Breast epithelium (tissue), 4 donors: ENCODE measurements at regions not wholly inside any gene's neighbourhood (a gene's known extent, or its start where the extent isn't known, plus 50 kb on each side); places are given as distances from the start of the nearest gene placed in this dataset.

Experiments
- DNase-seq, 2 donors: peaks; one replicate each; pipeline ENCODE4 v3.0.0-alpha.2; 2019; ENCODE audit warnings: low spot score in 2 of 2
- H3K27ac ChIP-seq, 2 donors: fragments of 200-600 bp; sonication (generic) in 1 of 2; one replicate each; pipeline ENCODE4 v1.5.1; 2016 to 2019; ENCODE audit warnings: mild to moderate bottlenecking in 1 of 2
- H3K27me3 ChIP-seq, 2 donors: fragments of 200-600 bp; sonication (generic) in 1 of 2; one replicate each; pipeline versions ENCODE4 v1.5.1 to v1.6.0; 2017 to 2019; ENCODE audit warnings: control low read depth in 1 of 2, mild to moderate bottlenecking in 1 of 2
- H3K36me3 ChIP-seq: fragments of 200-600 bp; one replicate; pipeline ENCODE4 v1.5.1; 2019
- H3K4me1 ChIP-seq, 2 donors: fragments of 200-600 bp; sonication (generic); one replicate each; pipeline ENCODE4 v1.5.1; 2016 to 2019; ENCODE audit warnings: control low read depth in 1 of 2
- H3K4me3 ChIP-seq, 3 donors: fragments of 200-600 bp; sonication (generic); 1 replicate in 2 of 3; 2 replicates in 1 of 3; pipeline ENCODE4 v1.5.1; 2016 to 2019; ENCODE audit warnings: mild to moderate bottlenecking in 3 of 3, moderate library complexity in 2 of 3
- H3K9me3 ChIP-seq, 2 donors: fragments of 200-600 bp; sonication (generic) in 1 of 2; one replicate each; pipeline ENCODE4 v1.5.1; 2016 to 2019; ENCODE audit warnings: control low read depth in 1 of 2
- CTCF ChIP-seq, 3 donors: fragments of 450-650 bp; IDR thresholded peaks; one replicate each; pipeline ENCODE4 v1.5.1; 2016 to 2017; ENCODE audit warnings: antibody characterized with exemption in 3 of 3, mild to moderate bottlenecking in 3 of 3, moderate library complexity in 3 of 3
- POLR2A ChIP-seq: fragments of 450-650 bp; IDR thresholded peaks from one replicate; pipeline ENCODE4 v1.6.1; 2016; ENCODE audit warnings: antibody characterized with exemption, mild to moderate bottlenecking, moderate library complexity
- POLR2AphosphoS5 ChIP-seq, 3 donors: sonication (generic); formaldehyde crosslinking; IDR thresholded peaks; one replicate each; pipeline ENCODE4 v1.6.1; 2017; ENCODE audit warnings: antibody characterized with exemption in 3 of 3
- intact Hi-C: fragments of 100-400 bp; cut with DNase I; formaldehyde crosslinking; loops from one replicate; pipeline ENCODE4 v1.15.1; 2023; ENCODE audit warnings: low total_unique reads

GRCh38 chr12:124229520-124229919 is 65.4 kb upstream of the RFLNA start:
- Histone ChIP-seq H3K9me3 (no peaks in the 10 kb centered on the region), H3K36me3 (no peaks in the 10 kb centered on the region), H3K27ac (no peak overlapping the region), H3K4me1 (no peaks in the 10 kb centered on the region), H3K27me3 (no peaks in the 10 kb centered on the region), H3K4me3 (no peak overlapping the region)
- no peak for TF ChIP-seq POLR2AphosphoS5 (IDR thresholded peaks at IDR 0.05)
- no peak for TF ChIP-seq CTCF (IDR thresholded peaks at IDR 0.05)
- intact Hi-C loops, result no loop called here
- DNase-seq, result no peak

GRCh38 chr12:124230117-124230757 is 64.7 kb upstream of the RFLNA start:
- Histone ChIP-seq H3K27ac (no peak overlapping the region), H3K9me3 (no peaks in the 10 kb centered on the region), H3K4me3 (no peak overlapping the region), H3K4me1 (no peaks in the 10 kb centered on the region), H3K27me3 (no peaks in the 10 kb centered on the region), H3K36me3 (no peaks in the 10 kb centered on the region)
- TF ChIP-seq CTCF (IDR thresholded peaks at IDR 0.05), result no peak
- TF ChIP-seq POLR2AphosphoS5 (IDR thresholded peaks at IDR 0.05), result no peak
- TF ChIP-seq POLR2A, result no peak
- no peak for DNase-seq
- intact Hi-C loops, result no loop called here

DNA sequence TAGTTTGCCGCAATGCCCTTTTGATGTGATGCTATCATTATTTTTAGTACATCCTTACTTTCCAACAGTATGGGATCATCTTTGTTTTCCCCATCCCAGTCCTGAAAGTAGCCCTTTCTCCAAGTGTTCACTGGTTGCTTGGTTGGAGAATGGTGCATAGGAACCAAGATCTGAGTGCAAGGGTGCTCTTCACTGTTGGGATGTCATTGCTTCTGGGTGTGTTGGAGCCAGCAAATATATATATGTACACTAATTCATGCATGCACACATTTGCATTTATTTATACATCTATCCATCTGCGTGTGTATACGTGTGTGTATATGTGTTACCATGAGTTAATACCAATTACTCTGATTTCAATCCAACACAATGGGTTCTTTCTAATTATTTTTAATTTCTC is 64.1 kb upstream of the RFLNA start:
- Histone ChIP-seq H3K4me3 (no peak overlapping the region), H3K27ac (no peak overlapping the region), H3K36me3 (no peaks in the 10 kb centered on the region), H3K4me1 (no peaks in the 10 kb centered on the region), H3K27me3 (no peaks in the 10 kb centered on the region), H3K9me3 (no peaks in the 10 kb centered on the region)
- TF ChIP-seq CTCF (IDR thresholded peaks at IDR 0.05) (no peak), POLR2AphosphoS5 (IDR thresholded peaks at IDR 0.05) (no peak), POLR2A (no peak)
- intact Hi-C loops, result no loop called here
- no peak for DNase-seq

DNA sequence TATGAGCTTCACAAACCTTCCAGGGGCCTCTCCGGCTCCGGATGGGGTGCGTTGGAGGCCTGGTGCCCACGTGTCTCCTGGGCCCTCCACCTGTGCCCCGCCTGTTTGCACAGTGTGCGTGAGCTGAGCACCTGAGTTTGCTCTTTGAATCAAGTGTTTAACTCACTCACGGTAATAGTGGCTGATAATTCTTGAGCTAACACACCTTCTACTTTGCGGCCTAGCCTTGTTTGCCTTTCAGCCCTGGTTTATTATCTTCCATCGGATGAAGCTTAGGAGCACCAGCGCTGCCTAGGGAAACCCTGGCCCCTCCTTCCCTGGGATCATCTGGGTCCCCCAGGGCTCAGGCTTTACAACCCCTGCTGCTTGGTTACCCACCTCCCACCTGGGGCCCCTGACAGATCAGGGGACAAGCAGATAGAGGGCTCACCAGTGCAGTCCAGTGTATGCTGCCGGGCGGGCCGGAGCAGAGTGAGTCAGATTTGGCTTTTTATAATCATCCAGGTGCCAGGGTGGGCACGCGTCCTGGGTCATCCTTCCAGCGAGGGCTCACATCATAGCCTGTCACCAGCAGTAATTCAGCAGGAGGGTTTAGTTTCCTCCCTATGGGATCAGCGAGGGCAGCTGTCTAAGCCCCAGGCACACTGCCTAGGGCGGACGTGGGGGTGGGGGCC is 62.8 kb upstream of the RFLNA start:
- intact Hi-C loops, result no loop called here
- Histone ChIP-seq H3K4me1 (no peaks in the 10 kb centered on the region), H3K27ac (no peak overlapping the region), H3K4me3 (no peak overlapping the region), H3K9me3 (no peaks in the 10 kb centered on the region), H3K27me3 (no peaks in the 10 kb centered on the region), H3K36me3 (no peaks in the 10 kb centered on the region)
- DNase-seq, result no peak
- TF ChIP-seq POLR2A (no peak), POLR2AphosphoS5 (IDR thresholded peaks at IDR 0.05) (no peak), CTCF (IDR thresholded peaks at IDR 0.05) (no peak)

DNA sequence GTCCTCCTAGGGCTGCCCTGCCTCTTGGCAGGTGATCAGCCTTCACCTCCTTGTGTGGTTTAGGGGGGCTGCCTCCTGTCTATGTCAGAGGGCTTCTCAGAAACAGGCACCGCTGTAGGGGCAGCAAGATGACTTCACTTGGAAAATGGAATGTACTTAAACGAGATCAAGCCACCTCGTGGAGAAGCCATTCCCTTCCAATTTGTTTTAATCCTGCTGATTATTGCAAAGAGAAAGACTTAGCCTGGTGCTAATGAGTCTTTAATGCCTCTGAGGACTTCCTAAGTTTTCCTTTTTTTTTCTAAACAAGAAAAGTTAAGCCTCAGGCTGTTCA is 62.3 kb upstream of the RFLNA start:
- Histone ChIP-seq H3K4me1 (no peaks in the 10 kb centered on the region), H3K4me3 (no peak overlapping the region), H3K36me3 (no peaks in the 10 kb centered on the region), H3K27me3 (no peaks in the 10 kb centered on the region), H3K27ac (no peak overlapping the region), H3K9me3 (no peaks in the 10 kb centered on the region)
- intact Hi-C loops, result no loop called here
- DNase-seq, result no peak
- no peak for TF ChIP-seq POLR2AphosphoS5 (IDR thresholded peaks at IDR 0.05)
- TF ChIP-seq POLR2A, result no peak
- TF ChIP-seq CTCF (IDR thresholded peaks at IDR 0.05), result no peak
